GM21737 (cell line): ENCODE measurements at regions not wholly inside any gene's neighbourhood (a gene's known extent, or its start where the extent isn't known, plus 50 kb on each side); places are given as distances from the start of the nearest gene placed in this dataset.
"Not testable (repeated sequence)": the region's sequence is repeated elsewhere in the genome, so short reads cannot be mapped to it uniquely, and the experiment has no call there.

ENCODE experiments used
- ATAC-seq: cut with Tn5 transposase; IDR thresholded peaks from one replicate; pipeline ENCODE4 v1.9.1; 2021; ENCODE audit warnings: mild to moderate bottlenecking, moderate library complexity; ENCODE audit not compliant: unreplicated experiment

DNA sequence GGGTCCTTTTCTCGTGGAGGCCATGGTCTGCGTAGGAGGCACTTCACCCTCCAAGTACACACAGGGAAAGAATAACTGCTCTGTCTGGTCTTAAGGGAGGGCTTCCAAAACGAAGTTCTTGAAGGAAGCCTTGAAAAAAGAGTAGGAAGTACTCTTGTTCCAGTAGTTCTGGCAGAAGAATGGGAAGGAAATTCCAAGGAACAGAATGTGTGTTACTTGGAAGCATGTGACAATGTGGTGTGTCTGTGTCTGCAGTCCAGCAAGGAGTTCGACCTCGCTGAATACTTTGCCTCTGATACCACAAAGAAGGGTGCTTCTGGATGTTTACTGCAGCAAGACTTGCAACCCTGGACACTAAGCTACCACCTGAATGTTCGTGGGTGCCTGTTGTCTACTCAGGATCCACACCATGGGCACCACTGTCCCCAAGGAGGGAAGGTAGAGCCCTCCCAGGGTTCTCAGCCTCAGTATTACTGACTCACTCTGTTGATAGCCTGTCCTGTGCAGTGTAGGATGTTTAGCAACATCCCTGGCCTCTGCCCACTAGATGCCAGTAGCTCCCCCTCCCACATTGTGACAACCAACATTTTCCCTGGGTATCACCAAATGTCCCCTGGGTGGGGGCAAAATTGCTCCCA, 471.6 kb upstream of the CDH4 start:
- ATAC-seq: no peak

DNA sequence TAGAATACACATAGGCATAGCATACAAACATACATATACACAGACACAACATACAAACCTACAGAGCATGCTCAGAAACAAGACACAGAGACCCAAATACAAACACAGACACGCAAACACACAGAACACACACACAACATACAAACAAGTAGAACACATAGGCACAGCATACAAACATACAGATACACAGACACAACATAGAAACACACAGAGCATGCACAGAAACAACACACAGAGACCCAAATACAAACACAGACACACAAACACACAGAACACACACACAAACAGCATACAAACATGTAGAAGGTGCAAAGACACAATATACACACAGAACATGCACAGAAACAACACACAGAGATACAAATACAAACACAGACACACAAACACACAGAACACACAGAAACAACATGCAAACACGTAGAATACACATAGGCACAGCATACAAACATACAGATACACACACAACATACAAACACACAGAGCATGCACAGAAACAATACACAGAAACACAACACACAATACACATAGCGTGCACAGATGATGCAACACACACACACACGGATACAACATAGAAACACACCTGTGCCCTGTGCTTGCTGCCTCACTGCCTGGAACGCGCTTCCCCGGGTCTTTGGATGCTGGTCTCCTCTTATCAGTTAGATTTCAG, 469.0 kb upstream of the CDH4 start:
- no peak for ATAC-seq

DNA sequence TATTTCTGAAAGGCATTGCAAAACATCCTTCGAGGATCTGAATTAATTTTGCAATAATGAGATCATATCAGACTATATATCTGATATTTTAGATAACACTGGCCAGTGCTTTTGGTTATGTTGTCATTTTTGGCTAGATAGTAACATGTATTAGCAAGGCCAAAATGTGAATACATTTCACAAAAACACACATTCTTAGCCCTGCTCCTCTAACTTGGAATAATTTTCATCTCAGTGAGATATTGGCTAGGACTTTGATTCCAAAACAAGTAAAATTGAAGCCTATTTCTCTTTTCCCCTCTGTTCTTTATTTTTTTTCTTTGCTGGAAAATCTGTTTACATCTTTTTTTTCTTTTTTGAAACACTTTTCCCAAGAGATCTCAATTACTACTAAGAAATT, 466.8 kb upstream of the CDH4 start:
- no peak for ATAC-seq

DNA sequence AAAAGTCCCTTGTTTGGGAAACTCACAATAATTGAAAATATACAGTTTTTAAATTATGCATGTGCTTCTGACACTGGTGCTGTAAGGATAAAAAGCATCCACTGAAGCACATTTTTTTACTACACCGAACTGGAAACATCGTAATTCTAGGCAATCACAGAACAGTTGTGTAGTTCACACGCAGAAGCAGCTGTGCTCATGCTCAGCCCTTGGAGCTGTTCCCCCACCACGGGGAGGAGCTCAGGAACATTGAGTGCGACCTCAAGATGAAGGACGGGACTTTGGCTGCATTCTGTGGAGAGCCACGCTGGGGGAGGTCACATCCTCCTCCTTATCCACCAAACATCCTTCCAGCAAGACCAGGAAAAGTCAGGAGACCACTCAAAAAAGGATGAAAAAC, 466.3 kb upstream of the CDH4 start:
- no peak for ATAC-seq

DNA sequence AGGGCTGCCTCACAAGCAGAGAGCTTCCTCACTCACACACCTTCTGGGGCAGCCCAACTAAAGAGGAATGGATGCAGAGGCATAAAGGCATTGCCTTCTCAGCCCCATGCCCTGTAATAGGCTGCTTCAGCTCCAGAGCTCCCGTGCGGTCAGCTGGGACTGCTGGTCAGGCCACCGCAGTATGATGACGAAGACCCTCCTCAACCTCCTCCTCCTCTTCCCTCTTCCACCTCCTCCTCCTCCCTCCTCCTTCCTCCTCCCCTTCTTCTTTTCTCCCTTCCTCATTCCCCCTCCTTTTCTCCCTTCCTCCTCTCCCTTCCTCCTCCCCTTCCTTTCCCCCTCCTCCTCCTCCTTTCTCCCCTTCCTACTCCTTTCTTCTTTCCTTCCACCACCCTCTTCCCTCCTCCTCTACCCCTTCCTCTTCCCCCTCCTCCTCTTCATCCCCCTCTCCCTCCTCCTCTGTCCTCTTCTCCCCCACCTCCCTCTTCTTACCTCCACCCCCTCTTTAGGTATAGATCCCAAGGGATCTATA, 465.3 kb upstream of the CDH4 start:
- ATAC-seq: no peak

DNA sequence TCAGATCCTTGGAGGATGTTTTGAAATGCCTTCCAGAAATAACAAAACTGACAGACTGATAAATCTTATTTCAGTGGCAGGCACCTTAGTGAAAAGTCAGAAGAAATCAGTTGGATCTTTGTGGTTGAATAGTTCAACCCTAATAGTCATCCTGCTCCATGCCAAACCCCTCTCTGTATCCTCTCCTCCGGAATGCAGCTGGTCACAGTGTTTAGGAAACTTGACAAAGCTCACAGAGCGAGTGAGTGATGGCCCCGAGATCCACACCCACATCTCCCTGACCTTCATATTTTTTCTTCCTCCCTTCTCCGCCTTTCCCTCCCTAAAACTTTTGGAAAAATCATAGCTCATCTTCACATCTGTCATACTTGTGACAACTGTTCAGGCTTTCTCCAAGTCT, 464.8 kb upstream of the CDH4 start:
- no peak for ATAC-seq

DNA sequence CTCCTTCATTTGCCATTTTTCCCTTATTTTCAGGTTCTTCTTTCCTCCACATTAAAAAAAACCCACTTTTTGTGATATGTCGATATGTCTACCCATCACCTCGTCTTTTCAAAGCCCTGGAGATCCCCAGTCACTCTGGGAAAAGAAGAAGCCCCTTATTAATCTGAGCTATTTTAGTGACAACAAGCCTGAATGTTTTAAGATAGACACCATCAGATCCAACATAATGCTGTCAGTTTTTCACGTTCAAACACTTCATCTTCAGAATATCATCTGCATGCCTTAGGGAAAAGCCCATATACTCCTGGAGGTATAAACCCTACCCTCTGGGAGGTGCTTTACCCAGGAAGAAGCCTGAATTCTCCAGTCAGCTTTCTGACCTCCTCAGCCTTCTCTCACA, 464.0 kb upstream of the CDH4 start:
- ATAC-seq: no peak

DNA sequence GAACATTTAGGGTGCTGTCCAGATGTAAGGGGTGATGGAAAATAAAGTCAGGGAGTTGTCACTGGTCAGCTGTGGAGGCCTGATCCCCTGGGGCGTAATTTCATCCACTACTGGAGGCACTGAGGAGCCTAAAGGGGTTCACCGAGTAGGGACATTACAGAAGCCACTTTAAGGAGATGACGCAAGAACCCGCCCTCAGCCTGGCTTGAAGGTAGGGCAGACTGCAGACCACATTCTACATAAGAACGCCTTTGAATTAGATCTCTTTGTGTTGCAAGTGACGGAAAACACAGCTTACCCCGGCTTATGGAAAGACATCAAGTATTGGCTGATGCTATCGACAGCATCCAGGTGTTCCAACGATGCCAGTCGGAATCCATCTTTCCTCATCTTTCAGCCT, 462.7 kb upstream of the CDH4 start:
- no peak for ATAC-seq

DNA sequence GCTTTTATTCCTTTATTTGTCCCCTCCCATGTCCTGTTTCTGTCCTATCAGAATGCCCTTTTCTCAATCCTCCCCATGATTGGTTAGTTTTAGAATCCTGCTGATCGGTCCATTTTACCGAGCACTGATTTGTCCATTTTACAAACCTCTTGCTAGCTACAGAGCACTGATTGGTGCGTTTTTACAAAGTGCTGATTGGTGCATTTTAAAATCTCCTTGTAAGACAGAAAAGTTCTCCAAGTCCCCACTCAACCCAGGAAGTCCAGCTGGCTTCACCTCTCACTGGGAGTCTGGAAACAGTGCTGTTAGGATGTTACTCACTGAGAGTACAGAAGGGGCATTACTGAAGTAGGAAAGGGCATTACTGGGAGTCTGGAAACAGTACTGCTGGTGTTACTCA, 461.7 kb upstream of the CDH4 start:
- not testable (repeated sequence) for ATAC-seq

DNA sequence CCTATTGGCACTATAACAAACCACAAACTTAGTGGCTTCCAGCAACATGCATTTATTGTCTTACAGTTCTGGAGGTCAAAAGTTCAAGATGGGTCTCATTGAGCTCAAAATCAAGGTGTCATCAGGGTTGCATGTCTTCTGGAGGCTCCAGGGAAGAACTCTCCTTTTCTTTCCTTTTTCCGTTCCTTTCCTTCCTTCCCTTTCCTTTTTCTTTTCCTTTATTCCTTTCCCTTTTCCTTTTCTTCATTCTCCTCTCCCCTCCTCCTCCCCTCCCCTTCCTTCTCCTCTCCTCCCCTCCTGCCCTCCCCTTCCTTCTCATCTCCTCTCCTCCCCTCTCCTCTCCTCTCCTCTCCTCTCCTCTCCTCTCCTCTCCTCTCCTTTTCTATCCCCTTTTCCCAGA, 460.2 kb upstream of the CDH4 start:
- ATAC-seq: no peak

DNA sequence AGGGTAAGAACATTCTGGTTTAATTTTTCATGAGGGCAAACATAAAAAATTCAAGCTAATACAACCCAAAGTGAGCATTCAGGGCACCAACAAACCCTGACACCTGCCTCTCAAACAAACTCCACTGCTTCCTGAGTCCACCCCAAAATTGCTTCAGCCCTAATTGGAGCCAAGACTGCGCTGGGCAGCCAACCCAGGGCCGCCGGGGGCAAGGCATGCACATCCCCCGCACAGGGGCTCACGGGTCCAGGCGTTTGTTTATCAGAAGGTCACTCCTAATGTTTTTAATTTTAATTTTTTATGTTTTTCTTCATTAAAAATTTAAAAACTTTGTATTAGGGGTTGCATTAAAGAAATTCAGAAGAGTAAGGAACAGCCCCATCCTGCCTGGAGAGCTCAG, 459.1 kb upstream of the CDH4 start:
- no peak for ATAC-seq

DNA sequence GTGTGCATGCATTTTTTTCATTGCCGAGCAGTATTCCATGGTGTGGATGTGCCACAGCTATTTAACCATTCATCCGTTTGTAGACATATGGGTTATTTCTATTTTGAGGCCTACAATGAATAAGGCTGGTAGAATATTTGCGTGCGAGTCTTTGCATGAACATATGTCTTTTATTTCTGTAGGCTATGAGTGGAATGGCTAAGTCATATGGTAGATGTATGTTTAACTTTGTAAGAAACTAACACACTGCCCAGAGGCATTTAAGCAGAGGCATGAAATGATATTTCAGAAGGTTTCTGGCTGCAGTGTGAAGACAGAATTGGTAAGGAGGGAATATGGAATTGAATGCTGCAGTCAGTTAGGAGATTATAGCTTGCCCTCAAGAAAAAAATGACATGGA, 457.4 kb upstream of the CDH4 start:
- no peak for ATAC-seq

DNA sequence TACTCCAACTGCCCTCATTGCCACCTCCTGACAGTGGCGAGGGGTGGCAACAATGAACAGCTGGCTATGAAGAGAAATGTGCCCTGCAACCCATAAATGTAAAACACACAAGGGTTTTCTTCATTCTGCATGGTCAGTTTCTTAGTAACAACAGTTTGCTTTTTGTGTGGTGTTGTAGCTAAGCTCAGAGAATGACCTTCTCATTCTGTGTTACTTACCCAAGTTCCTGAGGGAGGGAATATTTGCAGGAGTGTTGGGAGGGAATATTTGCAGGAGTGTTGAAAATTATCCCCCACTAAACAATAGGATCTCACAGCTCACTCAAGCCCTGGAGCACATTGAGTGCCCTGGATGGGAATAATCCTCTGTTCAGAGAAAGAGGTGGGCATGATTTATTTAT, 456.4 kb upstream of the CDH4 start:
- ATAC-seq: no peak

DNA sequence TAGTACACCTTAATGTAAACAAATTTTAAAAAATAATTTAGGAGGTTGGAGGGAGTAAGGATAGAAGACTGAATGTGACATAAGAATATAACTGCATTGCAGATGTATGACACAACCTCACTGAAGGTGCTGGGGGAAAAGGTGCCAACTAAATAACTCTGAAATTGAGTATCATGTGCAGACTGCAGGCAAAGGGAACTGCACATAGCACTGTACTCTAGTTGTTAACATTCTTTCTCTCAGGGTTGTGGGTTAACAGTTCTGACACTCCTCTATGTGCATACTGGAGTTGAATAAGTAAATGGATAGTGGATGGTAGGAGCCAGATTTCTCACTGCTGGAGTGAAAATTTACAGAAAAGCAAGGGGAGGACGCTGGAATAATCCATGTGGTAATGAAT, 451.9 kb upstream of the CDH4 start:
- no peak for ATAC-seq

DNA sequence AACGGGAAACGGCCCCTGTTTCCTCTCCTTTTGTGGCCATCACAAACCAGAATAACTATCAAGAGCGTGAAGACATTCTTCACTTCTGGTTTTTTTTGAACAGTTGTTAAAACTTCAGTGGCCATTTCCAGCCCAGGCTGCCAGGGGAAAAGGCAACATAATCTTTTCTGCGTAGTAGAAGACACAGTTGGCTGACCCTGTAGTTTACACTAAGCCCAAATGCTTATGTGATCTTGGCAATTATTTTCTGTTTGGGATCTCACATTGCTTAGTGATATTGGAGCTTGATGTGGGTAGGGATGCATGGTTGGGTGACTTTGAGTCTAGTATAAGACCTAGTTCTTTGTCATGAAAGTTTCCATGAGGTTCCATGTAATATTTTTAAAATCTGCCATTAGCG, 449.4 kb upstream of the CDH4 start:
- no peak for ATAC-seq

DNA sequence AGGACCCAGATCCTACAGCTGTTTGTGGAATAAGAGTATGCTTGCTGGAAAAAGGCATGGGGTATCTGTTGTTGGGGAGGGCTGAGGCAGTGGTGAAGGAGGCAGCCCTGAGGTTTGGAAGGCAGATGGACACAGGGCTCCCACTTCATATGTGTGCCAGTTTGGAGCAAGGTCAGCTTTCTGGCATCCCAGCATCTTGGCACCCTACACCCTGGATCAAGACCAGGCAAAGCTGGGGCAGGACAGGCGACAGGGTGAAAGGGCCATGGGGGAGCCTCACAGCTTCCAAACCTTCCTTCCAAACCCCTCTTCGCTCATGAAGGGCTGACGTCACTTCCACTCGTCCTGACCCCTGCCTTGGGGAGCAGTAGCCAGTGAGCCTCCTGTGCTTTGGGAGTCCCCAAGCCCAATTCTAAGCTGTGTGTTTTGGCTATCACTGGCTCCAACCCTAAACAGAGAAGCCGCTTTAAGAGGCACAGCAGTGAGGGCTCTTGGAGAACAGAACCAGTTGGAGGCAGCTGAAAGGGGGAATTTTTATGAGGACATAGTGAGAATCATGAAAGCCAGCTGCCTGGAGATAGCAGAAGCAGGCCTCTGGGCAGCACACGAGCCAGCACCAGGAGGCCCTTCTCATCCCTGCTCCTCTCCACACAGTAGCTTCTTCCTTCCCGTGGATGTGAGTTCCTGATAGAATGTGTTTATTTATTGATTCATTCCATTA, 448.6 kb upstream of the CDH4 start:
- ATAC-seq: no peak

DNA sequence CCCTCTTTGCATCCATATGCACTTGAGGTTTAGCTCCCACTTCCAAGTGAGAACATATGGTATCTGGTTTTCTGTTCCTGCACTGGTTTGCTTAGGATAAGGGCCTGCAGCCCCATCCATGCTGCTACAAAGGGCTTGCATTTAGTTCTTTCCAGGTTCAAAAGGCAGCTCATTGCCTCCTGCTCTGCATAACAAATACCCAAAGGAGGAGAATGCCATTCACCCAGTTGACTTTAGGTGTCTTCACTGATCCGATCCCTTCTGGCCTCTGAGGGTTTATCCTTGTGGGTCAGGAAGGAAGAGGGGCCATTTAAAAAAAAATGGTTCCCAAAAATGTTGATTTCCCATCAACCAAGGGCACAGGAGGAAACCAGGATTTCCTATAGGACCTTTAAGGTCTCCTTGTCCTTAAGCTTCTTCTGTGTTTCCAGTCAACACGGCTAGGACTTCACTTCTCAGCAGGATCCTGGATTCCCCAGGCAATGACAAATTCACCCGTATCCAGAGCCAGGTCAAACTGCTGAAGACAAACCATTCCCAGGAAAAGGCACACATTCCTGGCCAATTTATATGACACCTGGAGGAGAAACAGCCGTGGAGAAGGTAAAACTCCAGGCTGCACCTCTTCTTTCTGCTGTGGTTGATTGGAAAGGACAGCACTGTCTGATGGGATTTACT, 447.7 kb upstream of the CDH4 start:
- ATAC-seq: no peak

DNA sequence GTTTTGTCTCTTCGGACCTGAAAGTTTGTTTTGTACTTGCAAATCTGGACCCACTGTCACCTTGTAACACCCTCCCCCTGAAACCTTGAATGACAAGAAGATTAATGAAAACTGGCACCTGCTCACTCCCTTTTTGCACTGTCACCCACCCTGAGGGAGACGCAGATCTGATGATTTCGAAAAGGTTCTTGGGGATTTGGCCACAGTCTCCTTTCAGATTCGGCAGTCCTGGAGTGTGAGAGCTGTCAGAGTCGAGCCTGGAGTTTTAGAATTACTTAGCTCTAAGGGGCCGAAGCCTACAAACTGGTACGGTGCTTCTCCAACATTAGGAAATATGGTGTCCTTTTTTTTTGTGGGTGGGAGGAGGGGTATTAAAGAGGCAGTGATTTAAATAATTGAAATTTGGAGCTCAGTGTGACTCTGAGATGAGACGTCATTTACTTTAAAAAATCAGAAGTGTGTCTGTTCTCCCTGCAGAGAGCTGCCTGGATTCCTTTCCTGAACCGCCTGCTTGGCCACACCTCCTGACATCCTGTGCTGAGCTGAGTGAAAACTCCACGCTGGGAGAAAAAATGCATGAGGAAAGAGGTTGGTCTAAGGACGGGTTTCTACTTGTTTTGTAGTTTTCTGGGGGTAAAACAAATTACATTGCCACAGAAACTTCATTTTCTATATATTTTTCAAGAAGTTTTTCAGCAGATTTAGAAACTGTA, 447.0 kb upstream of the CDH4 start:
- ATAC-seq: no peak

DNA sequence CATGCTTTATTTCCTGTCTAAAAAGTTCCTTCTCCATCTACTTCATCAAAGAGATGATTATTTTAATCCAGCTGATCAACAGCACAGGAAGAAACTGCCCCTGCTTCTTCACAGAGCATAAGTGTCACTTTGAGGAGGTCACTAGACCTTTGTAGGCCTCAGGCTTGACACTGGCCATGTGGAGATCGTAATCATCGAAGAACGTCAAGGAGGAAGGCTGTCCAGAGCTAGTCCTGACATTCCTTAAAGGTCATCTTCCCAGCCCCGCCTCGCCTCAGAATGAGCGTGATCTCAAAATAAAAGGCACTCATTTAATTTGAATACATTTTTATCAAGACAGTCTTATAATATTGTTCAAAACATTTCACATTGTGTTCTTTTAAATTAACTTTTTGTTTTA, 445.7 kb upstream of the CDH4 start:
- ATAC-seq: no peak

DNA sequence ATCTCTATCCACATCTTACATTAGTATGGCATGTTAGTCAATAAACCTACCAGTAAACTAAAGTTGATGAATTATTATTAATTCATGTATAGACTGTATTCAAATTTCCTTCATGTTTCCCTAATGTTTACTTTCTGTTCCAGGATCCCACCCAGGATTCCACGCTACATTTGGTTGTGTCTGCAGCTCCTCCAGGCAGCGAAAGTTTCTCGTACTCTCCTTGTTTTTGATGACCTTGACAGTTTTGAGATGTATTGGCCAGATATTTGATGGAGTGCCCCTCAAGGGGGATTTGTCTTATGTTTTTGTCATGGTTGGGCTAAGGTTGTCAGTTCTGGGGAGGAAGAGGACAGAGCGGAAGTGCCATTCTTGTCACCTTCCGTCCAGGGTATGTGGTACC, 445.2 kb upstream of the CDH4 start:
- no peak for ATAC-seq
